Suprapubic skin (tissue), 4 donors: ENCODE measurements at regions not wholly inside any gene's neighbourhood (a gene's known extent, or its start where the extent isn't known, plus 50 kb on each side); places are given as distances from the start of the nearest gene placed in this dataset.

Experiments
- POLR2A ChIP-seq, 2 donors: fragments of 450-650 bp; IDR thresholded peaks; one replicate each; pipeline ENCODE4 v1.6.1; 2017; ENCODE audit warnings: antibody characterized with exemption in 2 of 2, mild to moderate bottlenecking in 2 of 2, moderate library complexity in 2 of 2
- POLR2AphosphoS5 ChIP-seq, 3 donors: sonication (generic); formaldehyde crosslinking; IDR thresholded peaks; one replicate each; pipeline ENCODE4 v1.6.1; 2017; ENCODE audit warnings: antibody characterized with exemption in 3 of 3
- TF ChIP-seq, protein P1 (sequence below), 2 donors: fragments of 200-600 bp in 1 of 2; fragments of 450-650 bp in 1 of 2; sonication (generic) in 1 of 2; IDR thresholded peaks; one replicate each; pipeline ENCODE4 v1.5.1; 2016 to 2019; ENCODE audit warnings: antibody characterized with exemption in 2 of 2, mild to moderate bottlenecking in 1 of 2, moderate library complexity in 1 of 2

DNA sequence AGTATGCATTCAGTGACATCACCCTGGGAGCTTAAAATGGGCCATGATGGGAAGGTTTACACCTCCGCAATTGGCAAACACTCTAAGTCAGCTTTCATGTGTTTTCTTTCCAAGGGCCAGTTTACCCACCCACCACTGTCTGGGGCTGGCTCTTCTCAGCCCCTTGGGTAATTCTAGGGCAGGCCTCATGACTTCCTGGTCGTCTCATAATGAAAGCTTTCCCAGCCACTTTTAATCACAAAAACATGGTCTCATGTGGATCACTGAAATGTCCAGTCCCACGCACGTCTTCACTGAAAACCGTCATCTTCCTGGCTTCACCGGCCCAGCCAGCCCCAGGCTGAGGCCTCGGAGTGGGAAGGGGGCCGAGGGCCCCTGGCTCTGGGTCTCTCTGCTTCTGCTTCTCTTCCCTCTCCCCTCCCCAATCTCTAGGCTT is 58.5 kb upstream of the ANO1 start:
- no peak for TF ChIP-seq POLR2A (IDR thresholded peaks at IDR 0.05)
- TF ChIP-seq POLR2AphosphoS5 (IDR thresholded peaks at IDR 0.05), result no peak
- TF ChIP-seq, protein P1, sequence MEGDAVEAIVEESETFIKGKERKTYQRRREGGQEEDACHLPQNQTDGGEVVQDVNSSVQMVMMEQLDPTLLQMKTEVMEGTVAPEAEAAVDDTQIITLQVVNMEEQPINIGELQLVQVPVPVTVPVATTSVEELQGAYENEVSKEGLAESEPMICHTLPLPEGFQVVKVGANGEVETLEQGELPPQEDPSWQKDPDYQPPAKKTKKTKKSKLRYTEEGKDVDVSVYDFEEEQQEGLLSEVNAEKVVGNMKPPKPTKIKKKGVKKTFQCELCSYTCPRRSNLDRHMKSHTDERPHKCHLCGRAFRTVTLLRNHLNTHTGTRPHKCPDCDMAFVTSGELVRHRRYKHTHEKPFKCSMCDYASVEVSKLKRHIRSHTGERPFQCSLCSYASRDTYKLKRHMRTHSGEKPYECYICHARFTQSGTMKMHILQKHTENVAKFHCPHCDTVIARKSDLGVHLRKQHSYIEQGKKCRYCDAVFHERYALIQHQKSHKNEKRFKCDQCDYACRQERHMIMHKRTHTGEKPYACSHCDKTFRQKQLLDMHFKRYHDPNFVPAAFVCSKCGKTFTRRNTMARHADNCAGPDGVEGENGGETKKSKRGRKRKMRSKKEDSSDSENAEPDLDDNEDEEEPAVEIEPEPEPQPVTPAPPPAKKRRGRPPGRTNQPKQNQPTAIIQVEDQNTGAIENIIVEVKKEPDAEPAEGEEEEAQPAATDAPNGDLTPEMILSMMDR (IDR thresholded peaks at IDR 0.05), result no peak
